Tibial nerve (tissue), 4 donors: ENCODE measurements at regions not wholly inside any gene's neighbourhood (a gene's known extent, or its start where the extent isn't known, plus 50 kb on each side); places are given as distances from the start of the nearest gene placed in this dataset.

Experiments
- DNase-seq, 2 donors: peaks; one replicate each; pipeline ENCODE4 v3.0.0-alpha.2; 2019; ENCODE audit warnings: low spot score in 2 of 2
- H3K27ac ChIP-seq, 4 donors: fragments of 200-600 bp; sonication (generic) in 3 of 4; one replicate each; pipeline ENCODE4 v1.5.1; 2017 to 2019; ENCODE audit warnings: mild to moderate bottlenecking in 1 of 4
- H3K27me3 ChIP-seq, 2 donors: fragments of 200-600 bp; sonication (generic) in 1 of 2; one replicate each; pipeline versions ENCODE4 v1.5.1 to v1.6.0; 2017 to 2019
- H3K36me3 ChIP-seq, 3 donors: fragments of 200-600 bp; sonication (generic); one replicate each; pipeline ENCODE4 v1.5.1; 2018 to 2019
- H3K4me1 ChIP-seq, 4 donors: fragments of 200-600 bp; sonication (generic) in 3 of 4; one replicate each; pipeline ENCODE4 v1.5.1; 2017 to 2019
- H3K4me3 ChIP-seq, 4 donors: fragments of 200-600 bp; sonication (generic) in 3 of 4; one replicate each; pipeline ENCODE4 v1.5.1; 2017 to 2019; ENCODE audit warnings: mild to moderate bottlenecking in 1 of 4, moderate library complexity in 1 of 4
- H3K9me3 ChIP-seq, 4 donors: fragments of 200-600 bp; sonication (generic) in 3 of 4; one replicate each; pipeline ENCODE4 v1.5.1; 2017 to 2019
- EP300 ChIP-seq, 2 donors: sonication (generic); formaldehyde crosslinking; IDR thresholded peaks; one replicate each; pipeline ENCODE4 v1.6.1; 2017; ENCODE audit warnings: antibody characterized with exemption in 2 of 2, mild to moderate bottlenecking in 1 of 2
- POLR2A ChIP-seq, 2 donors: fragments of 450-650 bp; IDR thresholded peaks; one replicate each; pipeline ENCODE4 v1.6.1; 2017; ENCODE audit warnings: antibody characterized with exemption in 2 of 2, mild to moderate bottlenecking in 2 of 2, moderate library complexity in 2 of 2
- WGBS, 2 donors: methylation state at CpG; one replicate each; pipeline ENCODE4 v1.1.5; 2018; 5-methylcytosine and 5-hydroxymethylcytosine counted together
- TF ChIP-seq, protein P1 (sequence below), 5 experiments: fragments of 200-600 bp in 3 of 5; fragments of 450-650 bp in 2 of 5; sonication (generic) in 3 of 5; IDR thresholded peaks; one replicate each; pipeline ENCODE4 v1.5.1; 2016 to 2019; ENCODE audit warnings: antibody characterized with exemption in 5 of 5, mild to moderate bottlenecking in 3 of 5, moderate library complexity in 2 of 5

DNA sequence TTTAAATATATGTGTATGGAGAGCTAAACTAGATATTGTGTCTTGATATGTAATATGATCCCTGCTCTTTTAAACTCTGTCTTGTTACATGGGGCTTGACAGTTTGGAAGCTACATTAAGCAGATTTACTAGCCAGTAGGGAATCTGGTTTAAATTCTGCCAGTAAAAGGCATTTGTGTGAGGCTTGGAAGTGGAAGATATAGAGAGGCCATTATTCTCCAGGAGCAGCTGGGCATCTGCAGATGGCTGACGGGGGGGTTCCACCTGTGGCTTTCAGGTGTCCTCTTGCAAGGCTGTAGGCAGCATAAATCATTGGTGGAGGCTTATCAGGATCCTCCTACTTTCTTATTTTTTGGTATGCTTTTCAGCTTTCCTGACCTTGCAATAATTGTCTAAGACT lies 179.1 kb upstream of the FBXL7 start:
- H3K27ac ChIP-seq: no peak overlapping the region
- WGBS, 2 donors: 50 to 53% methylated on average over 1 of the region's 1 CpG
- TF ChIP-seq POLR2A (IDR thresholded peaks at IDR 0.05) (no peak), EP300 (IDR thresholded peaks at IDR 0.05) (no peak)
- H3K27me3 ChIP-seq: no peaks in the 10 kb centered on the region
- no peaks in the 10 kb centered on the region for H3K36me3 ChIP-seq
- no peaks in the 10 kb centered on the region for H3K9me3 ChIP-seq
- no peak overlapping the region for H3K4me3 ChIP-seq
- no peak for DNase-seq
- no peaks in the 10 kb centered on the region for H3K4me1 ChIP-seq

DNA sequence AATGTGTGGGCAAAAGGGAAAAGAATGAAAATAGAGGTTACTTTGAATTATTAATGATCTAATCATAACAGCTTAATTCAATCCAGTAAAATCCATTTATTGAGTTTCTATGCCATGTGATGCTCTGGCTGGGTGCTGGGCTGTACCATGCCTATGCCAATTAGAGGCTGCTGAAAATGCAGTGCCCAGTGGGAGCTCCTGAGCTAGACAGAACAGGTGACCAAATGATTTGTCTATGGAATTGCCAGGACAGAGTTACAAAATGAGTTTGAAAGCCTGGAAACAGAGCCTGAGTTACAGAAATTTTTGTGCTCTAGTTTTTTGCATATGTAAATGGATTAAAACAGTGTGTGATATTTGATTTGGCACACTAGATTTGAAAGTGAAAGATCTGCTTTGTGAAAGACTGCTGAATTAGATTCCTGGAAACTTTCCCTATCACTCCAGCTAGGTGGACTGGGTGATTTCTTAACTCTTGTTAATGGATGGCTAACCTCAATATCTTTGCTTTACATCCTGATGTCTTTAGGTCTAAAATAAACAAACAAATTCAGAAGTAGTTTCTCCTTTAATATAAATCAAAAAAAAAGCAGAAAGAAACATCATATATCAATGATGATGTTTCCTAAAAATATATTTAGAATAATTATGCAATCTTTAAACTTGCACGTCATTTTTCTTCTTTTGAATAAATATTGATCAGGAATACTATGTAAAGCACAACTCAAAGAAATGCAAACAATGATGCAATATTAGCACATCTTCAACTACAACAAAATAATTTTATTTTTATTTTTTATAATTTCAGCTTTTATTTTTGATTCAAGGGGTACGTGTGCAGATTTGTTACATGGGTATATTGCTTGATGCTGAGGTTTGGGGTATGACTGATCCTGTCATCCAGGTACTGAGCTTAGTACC lies 194.8 kb upstream of the FBXL7 start:
- DNase-seq: no peak
- TF ChIP-seq EP300 (IDR thresholded peaks at IDR 0.05): no peak
- TF ChIP-seq, protein P1, sequence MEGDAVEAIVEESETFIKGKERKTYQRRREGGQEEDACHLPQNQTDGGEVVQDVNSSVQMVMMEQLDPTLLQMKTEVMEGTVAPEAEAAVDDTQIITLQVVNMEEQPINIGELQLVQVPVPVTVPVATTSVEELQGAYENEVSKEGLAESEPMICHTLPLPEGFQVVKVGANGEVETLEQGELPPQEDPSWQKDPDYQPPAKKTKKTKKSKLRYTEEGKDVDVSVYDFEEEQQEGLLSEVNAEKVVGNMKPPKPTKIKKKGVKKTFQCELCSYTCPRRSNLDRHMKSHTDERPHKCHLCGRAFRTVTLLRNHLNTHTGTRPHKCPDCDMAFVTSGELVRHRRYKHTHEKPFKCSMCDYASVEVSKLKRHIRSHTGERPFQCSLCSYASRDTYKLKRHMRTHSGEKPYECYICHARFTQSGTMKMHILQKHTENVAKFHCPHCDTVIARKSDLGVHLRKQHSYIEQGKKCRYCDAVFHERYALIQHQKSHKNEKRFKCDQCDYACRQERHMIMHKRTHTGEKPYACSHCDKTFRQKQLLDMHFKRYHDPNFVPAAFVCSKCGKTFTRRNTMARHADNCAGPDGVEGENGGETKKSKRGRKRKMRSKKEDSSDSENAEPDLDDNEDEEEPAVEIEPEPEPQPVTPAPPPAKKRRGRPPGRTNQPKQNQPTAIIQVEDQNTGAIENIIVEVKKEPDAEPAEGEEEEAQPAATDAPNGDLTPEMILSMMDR (IDR thresholded peaks at IDR 0.05): no peak
- no peak for TF ChIP-seq POLR2A (IDR thresholded peaks at IDR 0.05)
- no peak overlapping the region for H3K4me3 ChIP-seq
- no peaks in the 10 kb centered on the region for H3K36me3 ChIP-seq
- no peaks in the 10 kb centered on the region for H3K27me3 ChIP-seq
- H3K9me3 ChIP-seq: no peaks in the 10 kb centered on the region
- no peaks in the 10 kb centered on the region for H3K4me1 ChIP-seq
- 72 to 73% methylated on average over 2 of the region's 2 CpGs for WGBS, 2 donors
- H3K27ac ChIP-seq: no peak overlapping the region

DNA sequence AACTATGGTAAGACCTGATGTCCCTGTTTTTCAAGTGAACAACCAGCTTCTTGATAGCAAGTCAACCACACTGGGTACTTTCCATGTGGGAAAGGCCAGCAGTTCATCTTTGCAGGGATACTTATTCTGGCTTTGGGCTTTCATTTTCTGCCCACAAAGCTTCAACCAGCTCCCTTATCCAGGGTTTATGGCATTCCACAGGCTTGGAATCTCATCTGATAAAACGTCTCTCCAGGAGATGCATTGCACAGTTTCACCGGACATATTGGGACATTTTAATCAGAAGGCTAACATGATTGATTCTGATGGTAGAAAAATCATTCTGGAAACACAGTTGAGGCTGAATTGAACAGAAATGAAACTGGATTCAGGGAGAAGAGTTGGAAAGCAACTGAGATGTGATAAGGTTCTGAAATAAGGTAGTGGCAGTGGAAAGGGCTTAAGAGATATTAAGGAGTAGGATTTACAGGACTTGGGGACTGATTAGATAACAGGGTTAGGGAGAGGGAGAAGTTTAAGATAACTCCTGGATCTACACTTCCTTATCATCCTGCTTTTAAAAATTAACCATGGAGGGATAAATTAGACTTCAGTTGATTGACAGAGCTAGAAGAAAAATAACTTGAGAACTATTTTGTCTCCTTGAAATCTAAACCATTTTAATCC lies 195.8 kb upstream of the FBXL7 start:
- no peak for DNase-seq
- WGBS, 2 donors: 74 to 75% methylated on average over 2 of the region's 2 CpGs
- no peaks in the 10 kb centered on the region for H3K4me1 ChIP-seq
- no peak for TF ChIP-seq POLR2A (IDR thresholded peaks at IDR 0.05)
- TF ChIP-seq EP300 (IDR thresholded peaks at IDR 0.05): no peak
- TF ChIP-seq, protein P1 (IDR thresholded peaks at IDR 0.05): no peak
- H3K36me3 ChIP-seq: no peaks in the 10 kb centered on the region
- H3K27me3 ChIP-seq: no peaks in the 10 kb centered on the region
- H3K9me3 ChIP-seq: no peaks in the 10 kb centered on the region
- no peak overlapping the region for H3K27ac ChIP-seq
- no peak overlapping the region for H3K4me3 ChIP-seq

DNA sequence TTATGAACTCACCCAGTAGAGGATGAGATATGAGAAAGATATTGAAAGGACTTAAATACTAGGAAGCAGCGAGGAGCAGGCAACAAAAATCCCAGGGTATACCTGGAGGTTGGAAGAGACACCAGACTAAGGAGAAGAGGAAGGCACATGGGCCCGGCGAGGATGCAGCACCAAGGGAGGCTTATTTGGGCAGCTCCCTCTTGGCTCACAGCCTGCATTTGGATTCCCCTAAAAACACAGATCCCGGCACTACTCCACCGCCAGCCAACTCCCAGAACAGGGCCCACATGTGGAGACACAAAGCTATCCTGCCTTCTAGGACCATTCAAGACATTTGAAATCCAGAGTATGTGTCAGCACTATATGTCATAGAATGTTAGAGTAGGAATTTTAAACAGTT lies 199.8 kb upstream of the FBXL7 start:
- DNase-seq: no peak
- no peak overlapping the region for H3K27ac ChIP-seq
- WGBS, 2 donors: 89 to 92% methylated on average over 5 of the region's 5 CpGs
- no peaks in the 10 kb centered on the region for H3K36me3 ChIP-seq
- H3K9me3 ChIP-seq: no peaks in the 10 kb centered on the region
- no peaks in the 10 kb centered on the region for H3K4me1 ChIP-seq
- no peak overlapping the region for H3K4me3 ChIP-seq
- TF ChIP-seq, protein P1 (IDR thresholded peaks at IDR 0.05): no peak
- no peak for TF ChIP-seq EP300 (IDR thresholded peaks at IDR 0.05)
- no peak for TF ChIP-seq POLR2A (IDR thresholded peaks at IDR 0.05)
- no peaks in the 10 kb centered on the region for H3K27me3 ChIP-seq

DNA sequence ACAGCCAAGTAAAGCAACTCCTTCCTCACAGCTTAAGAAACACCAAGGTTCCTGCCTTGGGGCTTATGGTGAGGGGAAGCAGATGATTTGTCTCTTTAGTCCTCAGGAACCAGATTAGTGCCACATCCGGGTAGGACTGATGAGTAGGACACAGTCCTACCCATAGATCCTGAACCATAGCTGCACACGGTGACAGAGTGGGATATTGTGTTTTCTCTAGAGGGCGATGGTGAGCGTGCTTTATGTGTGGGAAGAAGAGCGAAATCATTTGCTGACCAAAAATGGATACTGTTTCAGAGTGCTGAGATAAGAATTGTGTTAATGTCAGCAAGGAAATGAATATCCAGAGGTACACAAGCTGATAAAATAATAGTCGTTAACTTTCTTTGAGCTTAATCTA lies 209.0 kb upstream of the FBXL7 start:
- 86 to 91% methylated on average over 6 of the region's 6 CpGs for WGBS, 2 donors
- TF ChIP-seq, protein P1 (IDR thresholded peaks at IDR 0.05): no peak
- no peak for TF ChIP-seq EP300 (IDR thresholded peaks at IDR 0.05)
- no peak for TF ChIP-seq POLR2A (IDR thresholded peaks at IDR 0.05)
- Histone ChIP-seq H3K27me3 (no peaks in the 10 kb centered on the region), H3K27ac (no peak overlapping the region), H3K4me3 (no peak overlapping the region), H3K9me3 (peaks cover 0 to 2% (median 0%) of the 10 kb centered on the region in 4 donors), H3K36me3 (no peaks in the 10 kb centered on the region), H3K4me1 (peaks cover 0 to 3% (median 0%) of the 10 kb centered on the region in 4 donors)
- no peak for DNase-seq
